ENCODE measurements at regions not wholly inside any gene's neighbourhood (a gene's known extent, or its start where the extent isn't known, plus 50 kb on each side); places are given as distances from the start of the nearest gene placed in this dataset.

DNA sequence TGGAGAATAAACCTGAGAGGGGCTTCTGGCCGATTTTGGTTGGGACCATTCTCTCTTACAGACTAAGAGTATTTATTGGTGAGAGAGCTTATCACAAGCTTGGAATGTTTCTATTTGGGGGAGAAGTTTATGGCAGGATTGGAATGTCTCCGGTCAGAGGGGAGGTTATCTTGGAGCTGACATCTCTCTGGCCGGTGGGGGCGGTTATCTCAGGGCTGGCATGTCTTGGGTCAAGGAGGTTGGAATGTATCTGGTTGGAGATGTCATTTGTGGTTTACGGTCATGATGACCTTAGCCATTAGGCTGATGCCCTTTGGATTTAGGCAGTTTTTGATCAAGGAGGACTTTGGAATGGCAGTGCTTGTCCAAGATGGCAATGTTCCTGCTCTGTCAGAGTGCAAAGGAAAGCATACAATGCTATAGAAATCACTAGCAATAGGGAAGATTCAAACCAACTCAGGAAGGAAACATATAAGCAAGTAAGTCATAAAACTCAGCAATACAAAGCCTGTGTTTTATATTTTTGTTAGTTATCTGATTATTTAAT, 362.4 kb upstream of the LRATD1 start:
- no peak for DNase-seq (ENCODE audit: low spot score)

DNA sequence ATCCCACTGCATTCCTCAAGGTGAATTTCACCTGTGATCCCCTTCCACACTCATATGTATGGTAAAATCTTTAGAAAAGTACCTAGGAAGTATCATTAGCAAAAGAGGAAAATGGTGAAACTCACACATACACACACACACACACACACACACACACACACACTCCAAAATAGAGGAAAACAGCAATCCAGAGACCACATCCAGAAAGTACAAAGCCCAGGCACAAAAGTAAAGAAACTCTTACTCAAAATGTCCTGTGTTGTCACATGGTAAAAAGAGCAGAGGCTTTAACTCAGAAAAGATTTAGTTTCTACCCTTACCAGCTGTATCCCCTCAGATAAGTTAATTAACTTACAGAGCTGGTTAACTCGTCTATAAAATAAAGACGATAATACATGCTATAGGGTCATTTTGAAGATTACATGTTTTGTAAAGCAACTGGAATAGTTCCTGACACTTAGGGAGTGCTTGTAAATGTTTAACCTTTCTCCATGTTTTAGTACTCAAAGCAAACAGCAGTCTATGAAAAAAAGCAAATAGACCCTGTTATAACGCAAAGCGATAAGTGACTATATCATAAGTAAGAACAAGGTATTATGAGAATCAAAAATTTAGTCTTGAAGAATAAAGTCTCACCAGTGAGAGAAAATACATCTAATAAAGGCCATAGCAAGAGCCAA, 360.0 kb upstream of the LRATD1 start:
- DNase-seq (ENCODE audit: low spot score): no peak

GRCh38 chr2:14273650-14274049, 358.9 kb upstream of the LRATD1 start:
- DNase-seq (ENCODE audit: low spot score): no peak

DNA sequence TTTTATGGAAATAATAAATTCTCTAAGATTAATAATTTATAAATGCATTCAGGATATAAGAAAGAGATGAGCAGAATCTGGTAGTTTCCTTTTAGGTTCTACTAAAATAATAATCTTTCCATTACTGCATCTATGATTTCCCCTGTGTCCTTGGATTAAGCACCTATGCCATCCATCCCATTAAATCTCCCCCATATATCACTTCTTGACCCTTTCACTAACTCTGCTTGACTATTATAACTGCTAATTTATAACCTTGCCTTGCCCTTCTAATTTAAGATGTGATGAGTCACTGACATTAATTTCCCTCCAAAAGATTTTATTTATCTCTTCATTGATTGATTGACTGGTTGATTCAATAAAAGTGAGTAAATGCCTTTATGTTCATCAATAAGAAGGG, 348.3 kb upstream of the LRATD1 start:
- DNase-seq (ENCODE audit: low spot score): no peak

DNA sequence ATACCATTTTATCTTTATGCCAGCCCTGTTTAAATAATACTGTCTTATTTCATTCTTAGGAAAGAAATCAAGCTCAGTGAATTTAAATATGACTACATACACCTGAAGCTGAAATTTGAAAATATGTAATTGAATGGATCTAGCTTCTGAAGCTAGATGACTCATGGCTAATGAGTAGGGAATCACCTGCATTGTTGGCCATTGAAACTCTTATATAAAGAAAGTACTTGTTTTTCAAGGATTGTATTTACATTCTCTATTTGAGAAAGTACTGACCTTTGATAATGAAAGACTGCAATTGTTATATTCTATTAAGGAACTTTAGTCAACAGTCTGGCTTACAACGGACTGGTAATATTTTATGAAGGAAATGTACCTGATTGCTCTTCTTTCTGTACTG, 346.7 kb upstream of the LRATD1 start:
- DNase-seq (ENCODE audit: low spot score): no peak

- no peak for DNase-seq (ENCODE audit: low spot score)
These were observed 344.5 kb upstream of the LRATD1 start for GRCh38 chr2:14288016-14288415.

DNA sequence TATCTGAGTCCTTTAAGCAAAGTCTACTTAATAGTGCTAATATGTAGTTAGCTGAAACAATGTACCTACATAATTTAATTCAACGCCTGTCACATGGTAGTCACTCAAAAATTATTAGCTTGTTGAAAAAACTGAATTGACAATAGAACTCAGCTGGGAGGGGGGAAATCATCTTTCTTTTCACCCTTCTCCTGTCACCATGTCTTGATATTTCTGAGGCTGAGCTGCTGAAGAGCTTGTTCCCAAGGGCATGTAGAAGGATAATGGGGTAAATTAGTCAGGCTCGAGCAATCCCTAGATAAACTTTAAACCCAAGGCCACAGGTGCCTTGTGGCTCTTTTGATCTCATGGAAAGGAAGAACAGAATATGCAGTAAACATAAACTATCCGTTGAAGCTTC, 339.6 kb upstream of the LRATD1 start:
- DNase-seq (ENCODE audit: low spot score): no peak

GRCh38 chr2:14297340-14297739, 335.2 kb upstream of the LRATD1 start:
- no peak for DNase-seq (ENCODE audit: low spot score)

DNA sequence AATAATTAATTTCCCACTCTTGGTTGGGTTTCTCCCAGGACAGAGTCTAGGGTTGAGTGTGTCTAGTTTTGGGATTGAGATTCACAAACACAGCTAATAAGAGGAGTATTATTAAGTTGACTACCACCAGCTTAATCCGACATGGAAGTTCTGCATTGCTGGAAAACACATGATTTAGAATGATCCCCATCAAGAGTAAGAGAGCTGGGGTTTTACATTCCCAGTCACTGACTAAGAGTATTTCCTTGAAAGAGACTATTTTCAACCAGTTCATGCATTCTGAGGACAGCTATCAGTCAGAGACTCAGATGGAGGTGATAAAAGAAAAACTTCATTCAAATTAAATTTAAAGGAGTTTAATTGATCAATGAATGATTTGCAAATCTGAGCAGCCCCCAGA, 334.6 kb upstream of the LRATD1 start:
- no peak for DNase-seq (ENCODE audit: low spot score)

GRCh38 chr2:14301331-14301730, 331.2 kb upstream of the LRATD1 start:
- DNase-seq (ENCODE audit: low spot score): no peak

DNA sequence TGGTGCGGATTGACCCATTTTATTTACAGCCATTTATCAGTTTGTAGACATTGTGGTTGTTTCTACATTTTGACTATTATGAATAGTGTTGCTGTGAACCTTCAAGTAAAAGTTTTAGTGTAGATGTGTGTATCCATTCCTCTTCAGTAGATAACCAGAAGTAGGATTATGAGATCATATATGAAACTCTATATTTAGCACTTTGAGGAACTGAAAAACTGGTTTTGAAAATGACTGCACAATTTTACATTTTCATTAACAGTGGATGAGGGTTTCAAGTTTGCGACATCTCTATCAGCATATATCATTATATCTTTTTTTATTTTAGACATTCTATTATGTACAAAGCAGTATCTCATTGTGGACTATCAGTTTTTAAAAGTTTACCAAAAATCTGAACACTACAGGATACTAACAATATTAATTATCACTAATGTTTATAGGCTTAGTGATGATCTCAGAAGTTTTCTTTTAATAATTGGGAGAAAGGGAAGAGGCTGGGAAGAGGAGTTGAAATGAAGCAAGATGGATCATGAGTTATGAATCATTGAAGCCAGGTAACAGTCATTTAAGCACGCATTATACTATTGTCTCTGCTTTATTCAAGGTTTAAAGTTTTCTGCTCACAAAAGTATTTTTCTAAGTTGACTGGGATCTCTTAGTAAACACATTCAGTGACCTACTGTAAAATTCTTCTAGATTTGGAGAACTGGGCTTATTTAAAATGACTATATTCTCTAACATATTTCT, 329.0 kb upstream of the LRATD1 start:
- no peak for DNase-seq (ENCODE audit: low spot score)

- no peak for DNase-seq (ENCODE audit: low spot score)
These were observed 328.2 kb upstream of the LRATD1 start for GRCh38 chr2:14304326-14304725.

- DNase-seq (ENCODE audit: low spot score): no peak
These were observed 326.2 kb upstream of the LRATD1 start for GRCh38 chr2:14306268-14306861.

- no peak for DNase-seq (ENCODE audit: low spot score)
These were observed 319.2 kb upstream of the LRATD1 start for GRCh38 chr2:14313341-14313740.

GRCh38 chr2:14316594-14316993, 315.9 kb upstream of the LRATD1 start:
- no peak for DNase-seq (ENCODE audit: low spot score)

- no peak for DNase-seq (ENCODE audit: low spot score)
These were observed 311.2 kb upstream of the LRATD1 start for GRCh38 chr2:14321357-14321756.

GRCh38 chr2:14322306-14322705, 310.2 kb upstream of the LRATD1 start:
- DNase-seq (ENCODE audit: low spot score): no peak

DNA sequence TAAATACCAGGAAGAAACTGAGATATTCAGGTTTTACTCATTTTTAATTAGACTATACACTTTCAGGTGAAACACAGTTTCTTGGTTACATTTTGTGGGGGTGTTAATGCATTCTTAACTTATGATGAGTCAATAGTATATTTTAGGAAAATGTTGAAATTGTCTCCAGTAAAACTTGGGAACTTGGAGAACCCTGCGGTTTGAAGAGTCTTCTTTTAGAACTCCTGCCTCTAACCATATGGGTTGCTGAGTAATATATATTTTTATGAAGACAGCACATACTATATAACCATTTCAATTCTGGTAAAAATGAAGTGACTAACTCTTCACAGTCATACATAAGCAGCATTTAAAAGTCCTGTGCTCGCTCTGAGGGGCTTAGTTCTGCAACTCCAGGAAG, 308.2 kb upstream of the LRATD1 start:
- DNase-seq (ENCODE audit: low spot score): no peak

- DNase-seq (ENCODE audit: low spot score): no peak
These were observed 301.6 kb upstream of the LRATD1 start for GRCh38 chr2:14330884-14331283.

DNA sequence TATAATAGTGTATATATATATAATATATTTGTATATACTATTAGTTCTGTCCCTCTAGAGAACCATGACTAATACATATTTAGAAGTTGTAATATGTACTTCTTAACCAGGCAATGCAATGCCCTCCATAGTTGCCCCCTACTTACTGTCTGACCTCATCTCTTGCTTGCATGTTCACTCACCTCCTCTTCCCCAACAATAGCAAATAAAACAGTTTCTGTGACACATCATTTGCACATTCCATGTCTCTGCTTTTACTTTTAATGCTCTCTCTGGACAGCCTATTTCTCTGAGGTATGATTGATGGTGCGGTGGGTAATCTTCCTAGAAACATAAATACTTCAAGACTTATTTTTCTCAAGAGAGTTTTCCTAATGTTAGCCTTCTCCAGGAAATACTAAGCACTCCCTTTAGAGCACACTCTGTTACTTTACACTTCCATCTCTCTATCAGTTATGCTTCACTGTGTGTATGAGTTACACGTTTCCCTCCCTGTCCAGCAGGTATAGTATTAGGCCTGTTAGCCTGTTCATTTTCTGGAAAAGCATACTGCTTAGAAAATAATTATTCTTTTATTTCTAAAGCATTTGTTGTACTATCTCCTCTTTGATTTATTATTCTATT, 295.6 kb upstream of the LRATD1 start:
- DNase-seq (ENCODE audit: low spot score): no peak

GRCh38 chr2:14340703-14341102, 291.8 kb upstream of the LRATD1 start:
- peak; percentile 8 for DNase-seq (ENCODE audit: low spot score)

DNA sequence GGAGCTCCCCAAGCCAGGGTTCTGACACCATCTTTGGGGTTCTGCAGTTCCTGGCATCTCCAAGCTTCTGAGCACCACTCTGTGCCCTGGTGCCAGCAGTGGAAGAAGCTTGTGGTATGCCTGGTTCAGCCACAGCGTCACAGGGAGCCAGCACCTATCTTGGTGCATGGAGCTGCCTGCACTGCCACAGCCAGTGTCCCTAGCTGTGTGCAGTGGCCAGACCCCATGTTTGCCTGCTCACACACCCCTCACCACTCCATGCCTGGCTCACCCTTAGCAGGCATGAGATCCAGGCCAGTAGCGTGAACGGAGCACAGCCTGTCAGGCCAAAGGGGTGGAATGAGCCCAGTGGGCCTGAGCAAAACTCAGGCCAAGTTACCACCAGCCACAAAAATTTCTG, 290.2 kb upstream of the LRATD1 start:
- no peak for DNase-seq (ENCODE audit: low spot score)

GRCh38 chr2:14344355-14344754, 288.2 kb upstream of the LRATD1 start:
- DNase-seq (ENCODE audit: low spot score): no peak
